SU-DHL-6 (cell line): ENCODE measurements at regions not wholly inside any gene's neighbourhood (a gene's known extent, or its start where the extent isn't known, plus 50 kb on each side); places are given as distances from the start of the nearest gene placed in this dataset.

Experiments used
- EZH2phosphoT487 ChIP-seq: fragments of 200-600 bp; sonication (generic), shearing (Covaris generic); conservative IDR thresholded peaks from 2 replicates; pipeline ENCODE4 v1.6.1; 2018; ENCODE audit warnings: mild to moderate bottlenecking, antibody characterized with exemption, low read length, moderate library complexity, mixed read lengths
- TF ChIP-seq, protein P1 (sequence below): fragments of 200-600 bp; sonication (generic); IDR thresholded peaks from one replicate; pipeline ENCODE4 v1.5.1; 2017; ENCODE audit warnings: antibody characterized with exemption, mild to moderate bottlenecking, low read length, moderate library complexity; ENCODE audit not compliant: insufficient read depth, poor library complexity, severe bottlenecking

DNA sequence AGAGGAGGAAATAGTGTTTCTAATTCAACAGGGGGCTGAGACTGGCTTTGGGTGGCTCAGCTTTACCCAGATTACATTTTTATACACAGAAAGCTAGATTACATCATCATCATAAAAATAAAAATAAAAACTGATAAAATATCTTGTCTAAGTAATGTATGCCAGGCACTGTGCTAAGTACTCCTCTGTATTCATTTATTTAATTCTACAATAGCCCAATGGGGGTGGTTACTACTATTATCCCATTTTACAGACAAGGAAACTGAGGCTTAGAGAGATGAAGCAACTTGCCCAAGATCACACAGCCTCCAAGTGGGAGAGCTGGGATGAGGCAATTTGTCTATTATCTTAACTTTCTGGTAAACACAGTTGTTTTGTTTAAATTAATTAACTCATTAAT, 62.3 kb upstream of the ECE1 start:
- no peak for TF ChIP-seq EZH2phosphoT487
- TF ChIP-seq, protein P1, sequence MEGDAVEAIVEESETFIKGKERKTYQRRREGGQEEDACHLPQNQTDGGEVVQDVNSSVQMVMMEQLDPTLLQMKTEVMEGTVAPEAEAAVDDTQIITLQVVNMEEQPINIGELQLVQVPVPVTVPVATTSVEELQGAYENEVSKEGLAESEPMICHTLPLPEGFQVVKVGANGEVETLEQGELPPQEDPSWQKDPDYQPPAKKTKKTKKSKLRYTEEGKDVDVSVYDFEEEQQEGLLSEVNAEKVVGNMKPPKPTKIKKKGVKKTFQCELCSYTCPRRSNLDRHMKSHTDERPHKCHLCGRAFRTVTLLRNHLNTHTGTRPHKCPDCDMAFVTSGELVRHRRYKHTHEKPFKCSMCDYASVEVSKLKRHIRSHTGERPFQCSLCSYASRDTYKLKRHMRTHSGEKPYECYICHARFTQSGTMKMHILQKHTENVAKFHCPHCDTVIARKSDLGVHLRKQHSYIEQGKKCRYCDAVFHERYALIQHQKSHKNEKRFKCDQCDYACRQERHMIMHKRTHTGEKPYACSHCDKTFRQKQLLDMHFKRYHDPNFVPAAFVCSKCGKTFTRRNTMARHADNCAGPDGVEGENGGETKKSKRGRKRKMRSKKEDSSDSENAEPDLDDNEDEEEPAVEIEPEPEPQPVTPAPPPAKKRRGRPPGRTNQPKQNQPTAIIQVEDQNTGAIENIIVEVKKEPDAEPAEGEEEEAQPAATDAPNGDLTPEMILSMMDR, result no peak
